AG04449 (cell line): ENCODE measurements at regions not wholly inside any gene's neighbourhood (a gene's known extent, or its start where the extent isn't known, plus 50 kb on each side); places are given as distances from the start of the nearest gene placed in this dataset.

Source experiments
- CTCF ChIA-PET: fragments of 350-600 bp; formaldehyde crosslinking; extraction: SDS; loops from one replicate; lab custom pipeline; 2021; ENCODE audit warnings: antibody characterized with exemption; lab: Yijun Ruan, JAX
- POLR2A ChIA-PET: fragments of 400-600, 350-600 bp; formaldehyde crosslinking; extraction: SDS; loops from one replicate; lab custom pipeline; 2020; ENCODE audit warnings: antibody characterized with exemption, inconsistent platforms; lab: Yijun Ruan, JAX
- DNase-seq: peaks from one replicate; pipeline ENCODE4 v3.0.0-alpha.2; 2010; ENCODE audit warnings: low read depth, low spot score
- H3K4me3 ChIP-seq: 2 replicates; pipeline ENCODE4 v1.5.1; 2011; ENCODE audit warnings: low read depth, mild to moderate bottlenecking, control low read depth, low read length
- TF ChIP-seq, protein P1 (sequence below): IDR thresholded peaks from one replicate; pipeline ENCODE4 v1.5.1; 2011; ENCODE audit warnings: mild to moderate bottlenecking, moderate library complexity, low read length, control low read depth, inconsistent platforms; ENCODE audit not compliant: insufficient read depth; ENCODE audit errors: missing control alignments

DNA sequence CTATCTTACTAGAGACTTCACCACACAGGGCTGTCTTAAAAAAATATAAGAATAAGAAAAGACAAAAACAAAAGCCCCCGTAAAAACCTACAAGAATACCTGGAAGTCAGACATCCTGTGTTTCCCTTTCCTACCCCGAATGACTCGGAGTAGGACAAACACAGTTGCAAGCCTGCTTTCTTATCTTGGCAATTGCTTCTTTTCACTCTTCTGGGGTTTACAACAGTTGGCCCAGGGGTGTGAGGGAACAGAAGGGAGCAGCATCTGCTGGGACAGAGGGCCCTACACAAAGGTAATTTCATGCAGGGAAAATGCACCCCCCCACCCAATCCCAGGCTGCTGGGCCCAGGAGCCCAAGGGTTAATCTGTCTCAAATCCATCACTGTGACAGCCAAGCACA is 220.6 kb downstream of the ARHGAP12 start:
- ChIA-PET POLR2A (no interaction called here), CTCF (interaction anchor here (1.6 to 3.0 kb wide), 3 partner anchors 38 to 101 kb away, joined by 6 to 16 read pairs (median 7); no protein-coding TSS in a partner anchor)
- TF ChIP-seq, protein P1, sequence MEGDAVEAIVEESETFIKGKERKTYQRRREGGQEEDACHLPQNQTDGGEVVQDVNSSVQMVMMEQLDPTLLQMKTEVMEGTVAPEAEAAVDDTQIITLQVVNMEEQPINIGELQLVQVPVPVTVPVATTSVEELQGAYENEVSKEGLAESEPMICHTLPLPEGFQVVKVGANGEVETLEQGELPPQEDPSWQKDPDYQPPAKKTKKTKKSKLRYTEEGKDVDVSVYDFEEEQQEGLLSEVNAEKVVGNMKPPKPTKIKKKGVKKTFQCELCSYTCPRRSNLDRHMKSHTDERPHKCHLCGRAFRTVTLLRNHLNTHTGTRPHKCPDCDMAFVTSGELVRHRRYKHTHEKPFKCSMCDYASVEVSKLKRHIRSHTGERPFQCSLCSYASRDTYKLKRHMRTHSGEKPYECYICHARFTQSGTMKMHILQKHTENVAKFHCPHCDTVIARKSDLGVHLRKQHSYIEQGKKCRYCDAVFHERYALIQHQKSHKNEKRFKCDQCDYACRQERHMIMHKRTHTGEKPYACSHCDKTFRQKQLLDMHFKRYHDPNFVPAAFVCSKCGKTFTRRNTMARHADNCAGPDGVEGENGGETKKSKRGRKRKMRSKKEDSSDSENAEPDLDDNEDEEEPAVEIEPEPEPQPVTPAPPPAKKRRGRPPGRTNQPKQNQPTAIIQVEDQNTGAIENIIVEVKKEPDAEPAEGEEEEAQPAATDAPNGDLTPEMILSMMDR = no peak
- H3K4me3 ChIP-seq = no peak overlapping the region
- DNase-seq = no peak

DNA sequence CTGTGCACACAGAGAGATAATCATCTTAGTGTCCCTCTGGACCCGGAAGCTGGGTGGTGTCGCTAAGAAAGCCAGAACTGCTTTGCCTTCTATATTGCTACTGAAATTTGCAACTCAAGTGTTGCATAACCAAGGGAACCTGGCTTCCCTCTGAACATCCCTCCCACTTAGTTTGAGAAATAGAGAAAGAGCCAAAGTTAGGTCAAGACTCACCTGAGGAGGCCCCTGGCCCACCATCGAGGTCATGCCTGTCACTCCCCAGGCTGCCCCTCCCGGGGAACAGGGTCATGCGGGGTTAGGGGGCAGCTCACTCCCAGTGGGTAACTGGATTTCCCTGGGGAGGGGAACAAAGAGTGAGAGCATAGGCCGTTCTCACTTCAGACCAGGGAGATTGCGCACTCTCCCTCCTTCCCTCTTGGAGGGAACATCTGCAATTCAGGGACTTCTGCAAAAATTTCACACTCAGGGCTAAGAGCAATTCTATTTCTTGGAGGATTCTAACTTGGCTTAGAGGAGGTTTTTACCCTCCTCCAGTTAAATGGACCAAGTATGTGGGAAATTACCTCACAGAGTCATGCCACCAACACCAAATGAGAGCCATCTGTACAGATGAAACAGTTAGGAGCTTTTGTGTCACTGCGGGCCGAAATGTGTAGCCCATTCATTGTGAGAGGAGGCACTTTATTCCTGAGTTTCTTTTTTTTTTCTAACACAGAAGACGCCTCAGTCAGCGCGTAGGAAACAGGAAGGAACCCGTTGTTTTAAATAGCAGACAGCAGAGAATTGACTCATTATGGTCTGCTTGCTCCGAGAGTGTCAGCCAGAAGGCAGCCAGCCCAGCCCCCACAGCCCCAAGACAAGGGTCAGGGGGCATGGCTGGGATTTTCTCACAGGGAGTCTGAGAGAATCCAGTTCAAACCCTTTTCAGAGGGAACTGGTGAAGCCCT is 221.3 kb downstream of the ARHGAP12 start:
- no peak overlapping the region for H3K4me3 ChIP-seq
- TF ChIP-seq, protein P1 = no peak
- POLR2A ChIA-PET = no interaction called here
- DNase-seq = peak; percentile 23
- CTCF ChIA-PET = interaction anchor here (0.8 to 1.3 kb wide), 3 partner anchors 99 to 1020 kb away, joined by 3 read pairs; no protein-coding TSS in a partner anchor

DNA sequence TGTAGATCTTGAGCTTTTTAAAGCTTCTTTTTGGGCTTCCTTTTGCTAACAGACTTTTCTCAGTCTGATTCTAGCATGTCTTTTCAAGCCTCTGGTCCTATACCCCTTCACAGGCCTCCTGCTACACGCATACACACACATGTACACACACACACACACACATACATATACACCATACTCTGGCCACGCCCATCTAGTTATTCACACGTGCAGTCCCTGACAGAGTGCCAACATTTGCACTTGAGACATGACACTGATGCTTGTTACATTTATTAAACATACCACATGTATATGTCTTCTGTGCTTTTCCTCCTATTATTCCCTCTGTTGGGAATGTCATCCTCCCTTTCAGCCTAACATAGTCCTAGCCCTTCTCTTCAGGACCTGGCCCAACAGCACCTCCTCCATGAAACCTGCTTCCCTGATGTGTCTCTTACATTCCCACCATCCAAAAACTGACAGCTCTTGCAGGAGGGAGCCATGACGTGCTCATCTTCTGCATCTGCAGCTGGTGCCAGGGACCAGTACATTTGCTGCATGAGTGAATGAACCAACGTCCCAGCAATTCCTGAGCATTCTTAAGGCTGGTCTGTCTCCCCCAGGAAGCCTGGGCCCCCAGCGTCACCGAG is 222.1 kb downstream of the ARHGAP12 start:
- no peak for DNase-seq
- ChIA-PET POLR2A (no interaction called here), CTCF (interaction anchor here (0.8 to 1.4 kb wide), 6 partner anchors 9 to 1019 kb away, joined by 3 to 4 read pairs (median 3); no protein-coding TSS in a partner anchor)
- no peak overlapping the region for H3K4me3 ChIP-seq
- TF ChIP-seq, protein P1 = no peak

DNA sequence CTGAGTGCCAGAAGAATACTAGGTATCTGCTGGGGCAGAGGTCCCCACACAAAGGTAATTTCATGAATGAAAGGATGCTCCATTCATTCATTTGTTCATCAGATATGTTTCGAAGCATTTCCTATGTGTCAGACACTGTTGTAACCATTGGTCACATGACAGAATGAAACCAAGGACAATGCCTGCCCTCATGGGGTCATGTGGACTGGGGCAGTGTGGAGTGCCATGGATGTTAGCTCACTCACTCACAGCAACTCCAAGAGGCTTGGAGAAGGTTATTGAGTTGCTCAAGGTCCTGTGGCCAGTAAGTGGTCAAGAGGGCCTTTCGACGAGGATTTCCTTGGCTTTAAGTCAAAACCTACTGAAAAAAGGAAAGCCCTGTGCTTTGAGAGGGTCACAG is 223.5 kb downstream of the ARHGAP12 start:
- TF ChIP-seq, protein P1 = no peak
- POLR2A ChIA-PET = no interaction called here
- no peak for DNase-seq
- no peak overlapping the region for H3K4me3 ChIP-seq
- CTCF ChIA-PET = interaction anchor here (1.2 to 1.4 kb wide), 3 partner anchors 8 to 105 kb away, joined by 3 to 4 read pairs (median 3); no protein-coding TSS in a partner anchor

DNA sequence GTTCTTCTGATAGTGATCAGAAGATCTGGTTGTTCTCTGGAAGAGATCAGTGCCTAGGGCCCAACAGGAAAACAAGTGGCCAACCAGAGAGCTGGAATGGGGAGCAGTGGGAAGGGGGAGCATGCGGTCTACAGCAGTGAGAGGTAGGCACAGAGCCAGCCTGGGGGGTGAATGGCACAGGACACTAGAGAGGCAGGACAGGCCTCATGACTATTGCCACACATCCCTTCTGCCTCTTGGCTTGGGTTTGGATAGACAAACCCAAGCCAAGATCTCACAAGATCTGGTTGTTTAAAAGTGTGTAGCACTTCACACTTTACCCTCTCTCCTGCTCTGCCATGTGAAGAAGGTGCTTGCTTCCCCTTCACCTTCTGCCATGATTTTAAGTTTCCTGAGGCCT is 224.4 kb downstream of the ARHGAP12 start:
- ChIA-PET CTCF (no interaction called here), POLR2A (no interaction called here)
- TF ChIP-seq, protein P1 = no peak
- no peak for DNase-seq
- H3K4me3 ChIP-seq = no peak overlapping the region

DNA sequence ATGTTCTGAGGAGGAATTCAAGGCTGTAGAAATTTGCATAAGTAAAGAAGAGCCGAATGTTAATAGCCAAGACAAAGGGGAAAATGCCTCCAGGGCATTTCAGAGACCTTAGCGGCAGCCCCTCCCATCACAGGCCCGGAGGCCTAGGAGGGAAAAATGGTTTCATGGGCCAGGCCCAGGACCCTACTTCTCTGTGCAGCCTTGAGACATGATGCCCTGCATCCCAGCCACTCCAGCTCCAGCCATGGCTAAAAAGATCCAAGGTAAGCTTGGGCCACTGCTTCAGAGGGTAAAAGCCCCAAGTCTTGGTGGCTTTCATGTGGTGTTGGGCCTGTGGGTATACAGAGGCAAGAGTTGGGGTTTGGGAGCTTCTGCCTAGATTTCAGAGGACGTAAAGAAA is 225.7 kb downstream of the ARHGAP12 start:
- H3K4me3 ChIP-seq = no peak overlapping the region
- no peak for DNase-seq
- POLR2A ChIA-PET = no interaction called here
- TF ChIP-seq, protein P1 = no peak
- CTCF ChIA-PET = no interaction called here
